NCI-H526 (cell line): ENCODE measurements at regions not wholly inside any gene's neighbourhood (a gene's known extent, or its start where the extent isn't known, plus 50 kb on each side); places are given as distances from the start of the nearest gene placed in this dataset.

Experiments
- DNase-seq, 2 experiments: peaks; one replicate each; lab custom pipeline; 2025; lab: John Stamatoyannopoulos, UW

- no peak for DNase-seq
Measured at GRCh38 chr3:23146163-23146562, 57.0 kb upstream of the UBE2E2 start.

DNA sequence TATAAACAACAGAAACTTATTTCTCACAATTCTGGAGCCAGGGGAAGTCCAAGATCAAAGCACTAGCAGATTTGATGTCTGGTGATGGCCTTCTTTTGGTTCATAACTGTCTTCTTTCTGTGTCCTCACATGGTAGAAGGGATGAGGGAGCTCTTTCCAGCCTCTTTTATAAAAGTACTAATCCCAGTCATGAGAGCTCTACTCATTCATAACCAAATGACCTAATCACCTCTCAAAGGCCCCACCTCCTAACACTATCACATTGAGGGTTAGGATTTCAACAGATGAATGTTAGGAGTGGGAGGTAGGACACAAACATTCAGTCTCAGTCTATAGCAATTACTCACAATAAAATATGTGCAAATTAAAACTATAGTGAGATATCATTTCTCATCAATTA, 50.1 kb upstream of the UBE2E2 start:
- DNase-seq: no peak
